GM19238 (cell line): ENCODE measurements at regions not wholly inside any gene's neighbourhood (a gene's known extent, or its start where the extent isn't known, plus 50 kb on each side); places are given as distances from the start of the nearest gene placed in this dataset.

Experiments
- DNase-seq: peaks from one replicate; pipeline ENCODE4 v3.0.0; 2011; ENCODE audit warnings: low spot score; ENCODE audit not compliant: insufficient read length

DNA sequence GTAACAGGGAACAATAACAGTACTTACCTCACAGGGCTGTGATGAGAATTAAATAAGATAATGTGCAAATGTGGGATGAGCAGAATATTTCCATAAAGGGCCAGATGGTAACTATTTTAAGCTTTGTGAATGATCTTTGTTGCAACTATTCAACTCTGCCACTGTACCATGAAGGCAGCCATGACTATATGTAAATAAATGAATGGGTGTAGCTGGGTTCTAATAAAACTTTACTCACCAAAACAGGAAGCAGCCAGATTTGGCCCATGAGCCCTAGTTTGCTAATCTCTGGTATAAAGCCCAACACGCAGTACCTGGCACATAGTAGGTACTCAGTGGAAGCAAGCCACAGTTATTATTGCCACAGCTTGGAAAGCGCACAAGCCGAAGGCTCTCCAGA lies 362.7 kb upstream of the PROK2 start:
- DNase-seq = no peak

DNA sequence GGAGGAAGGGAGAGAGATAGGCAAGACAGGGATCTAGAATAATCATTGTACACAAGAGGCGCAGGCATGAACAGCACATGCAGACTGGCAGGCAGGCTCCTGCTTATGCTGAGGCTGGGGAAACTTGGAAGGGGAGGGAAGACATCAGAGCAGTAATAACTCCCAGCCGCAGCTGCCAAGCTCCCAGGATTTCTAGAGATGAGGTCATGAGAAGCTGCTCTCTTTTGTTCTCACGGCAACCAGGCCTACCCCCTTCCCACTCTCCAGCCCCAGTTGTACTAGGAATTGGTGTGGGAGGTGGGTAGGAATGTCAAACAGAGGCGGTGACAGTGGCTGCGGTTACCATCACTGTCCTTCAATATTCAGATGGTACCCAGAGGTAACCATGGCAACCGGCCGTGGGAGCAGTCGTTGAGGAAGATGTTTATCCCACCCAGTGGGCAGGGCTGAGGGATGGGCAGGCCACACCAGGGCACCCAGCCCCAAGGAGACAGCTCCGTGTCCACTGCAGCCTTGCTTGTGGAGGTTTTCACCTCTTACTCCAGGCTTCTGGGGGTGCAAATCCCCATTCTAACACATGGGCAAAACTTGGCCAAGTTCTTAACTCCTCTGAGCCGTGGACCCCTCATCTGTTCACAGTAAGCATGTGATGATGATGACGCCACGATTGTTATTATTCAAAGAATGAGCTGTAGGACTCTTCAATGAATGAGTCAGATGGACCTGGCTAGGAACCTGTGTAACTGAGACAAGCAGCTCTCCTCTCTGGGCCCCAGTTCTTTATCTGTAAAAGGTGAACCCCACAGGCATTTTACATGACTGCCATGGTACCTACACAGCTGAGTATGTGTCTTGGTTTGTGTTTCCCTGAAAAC lies 360.8 kb upstream of the PROK2 start:
- DNase-seq = no peak

DNA sequence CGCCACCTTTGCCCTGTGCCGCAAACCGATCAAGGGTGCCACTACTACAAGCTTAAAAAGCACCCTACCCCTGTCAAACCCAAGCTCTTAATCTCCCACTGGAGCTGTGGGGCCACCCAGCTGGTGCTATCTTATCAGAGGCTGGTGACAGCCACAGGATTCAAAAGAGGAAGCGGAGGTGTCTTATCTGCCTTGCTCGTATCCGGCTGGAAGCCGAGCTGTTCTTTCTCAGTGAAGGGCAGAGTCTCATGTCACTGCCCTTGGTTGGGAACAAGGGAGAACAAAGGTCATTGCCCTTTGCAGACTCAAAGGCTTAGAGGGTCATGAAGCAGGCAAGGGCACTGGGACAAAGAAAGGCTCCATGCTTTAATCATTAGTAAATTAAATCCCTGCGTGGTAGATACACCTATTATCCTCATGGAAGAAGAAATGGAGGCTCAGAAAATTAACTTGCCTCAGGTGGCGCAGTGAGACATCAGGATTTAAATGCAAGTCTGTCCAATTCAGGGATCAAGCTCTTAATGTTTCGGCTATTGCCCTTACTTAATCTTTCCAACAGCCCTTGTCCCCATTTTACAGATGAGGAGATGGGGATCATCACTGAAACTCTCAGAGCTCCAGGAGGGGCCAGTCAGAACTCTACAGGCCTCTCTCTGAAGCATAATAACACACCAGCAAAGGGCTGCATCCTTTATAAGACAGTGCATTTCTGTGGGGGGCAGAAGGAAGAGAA lies 360.0 kb upstream of the PROK2 start:
- no peak for DNase-seq

DNA sequence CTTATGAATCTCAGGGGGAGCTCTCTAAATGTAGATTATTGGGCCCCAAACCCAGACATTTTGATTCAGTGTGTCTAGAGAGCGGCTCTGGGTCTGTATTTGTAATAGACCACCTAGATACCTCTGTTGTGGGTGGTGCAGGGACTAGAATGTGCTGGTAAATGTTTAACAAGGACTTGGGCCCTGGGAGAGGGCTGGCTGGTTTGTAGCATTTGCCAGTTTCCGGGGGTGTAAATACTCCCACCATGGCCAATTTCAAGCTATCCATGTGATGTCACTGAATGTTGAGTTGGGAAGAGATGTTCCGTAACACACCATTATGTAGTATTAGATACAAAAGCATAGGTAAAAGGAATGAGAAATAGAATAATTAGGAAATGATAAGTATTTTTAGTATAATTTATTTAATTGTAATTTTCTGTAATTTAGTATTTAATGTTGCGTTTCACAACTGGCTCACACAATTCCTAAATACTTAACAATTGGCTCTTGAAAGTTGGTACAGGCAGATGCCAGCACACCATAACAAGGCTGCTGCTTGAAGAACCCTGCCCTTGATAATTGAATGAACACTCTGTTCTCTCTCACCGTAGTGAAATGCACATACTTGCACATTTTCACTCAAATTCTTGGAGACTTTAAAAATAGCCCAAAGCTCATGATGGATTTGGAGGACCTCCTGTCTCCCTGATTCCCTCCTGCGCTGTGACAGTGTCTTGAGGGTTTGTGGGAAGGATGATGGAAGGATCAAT lies 359.2 kb upstream of the PROK2 start:
- no peak for DNase-seq

DNA sequence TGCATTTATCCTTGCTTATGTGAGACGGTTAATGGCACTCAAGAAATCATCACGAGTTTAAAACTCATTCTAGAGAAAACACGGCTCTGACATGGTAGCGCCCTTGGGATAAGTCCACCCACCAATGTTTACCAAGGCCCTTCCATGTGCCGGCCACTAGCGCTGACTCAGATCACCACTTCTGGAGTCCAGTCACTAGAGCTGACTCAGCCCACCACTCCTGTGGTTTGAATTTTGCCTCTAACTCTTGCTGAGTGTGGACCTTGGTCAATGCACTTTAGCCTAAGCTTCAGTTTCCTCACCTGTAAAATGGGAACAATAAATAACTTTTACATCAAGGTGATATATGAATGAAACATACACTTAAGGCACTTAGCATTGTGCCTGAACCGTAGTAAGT lies 358.4 kb upstream of the PROK2 start:
- DNase-seq = no peak

DNA sequence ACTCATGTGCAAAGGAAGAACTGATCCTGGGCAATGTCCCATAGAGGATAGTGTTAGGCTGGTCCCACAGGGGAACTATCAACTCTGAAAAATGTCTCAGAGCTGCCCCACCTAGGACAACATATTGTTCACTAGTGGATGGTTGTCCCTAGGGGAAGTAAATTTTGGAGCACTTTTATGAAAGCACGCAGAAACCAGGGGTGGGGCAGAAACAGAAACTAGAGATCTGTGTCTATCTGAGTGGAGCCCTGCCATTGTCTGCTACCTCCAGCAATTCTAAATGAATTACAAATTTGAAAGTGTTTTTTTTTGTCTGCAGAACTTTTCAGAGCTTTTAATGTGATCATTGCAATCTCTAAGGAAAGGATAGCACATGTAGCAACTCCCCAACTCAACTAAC lies 357.1 kb upstream of the PROK2 start:
- no peak for DNase-seq

DNA sequence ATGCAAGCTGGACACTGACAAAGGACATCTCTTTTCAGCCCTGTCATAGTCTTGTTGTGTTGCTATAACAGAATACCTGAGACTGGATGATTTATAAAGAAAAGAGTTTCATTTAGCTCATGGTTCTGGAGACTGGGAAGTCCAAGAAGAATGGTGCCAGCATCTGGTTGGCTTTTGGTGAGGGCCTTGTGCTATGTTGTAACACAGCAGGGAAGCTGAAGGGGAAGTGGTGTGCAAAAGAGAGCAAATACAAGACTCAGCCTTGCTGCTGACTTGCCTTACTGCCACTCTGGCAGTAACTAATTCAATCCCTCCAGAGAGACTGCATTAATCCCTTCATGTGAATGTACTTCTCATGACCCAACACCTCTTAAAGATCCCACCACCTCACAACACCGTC lies 356.3 kb upstream of the PROK2 start:
- no peak for DNase-seq

DNA sequence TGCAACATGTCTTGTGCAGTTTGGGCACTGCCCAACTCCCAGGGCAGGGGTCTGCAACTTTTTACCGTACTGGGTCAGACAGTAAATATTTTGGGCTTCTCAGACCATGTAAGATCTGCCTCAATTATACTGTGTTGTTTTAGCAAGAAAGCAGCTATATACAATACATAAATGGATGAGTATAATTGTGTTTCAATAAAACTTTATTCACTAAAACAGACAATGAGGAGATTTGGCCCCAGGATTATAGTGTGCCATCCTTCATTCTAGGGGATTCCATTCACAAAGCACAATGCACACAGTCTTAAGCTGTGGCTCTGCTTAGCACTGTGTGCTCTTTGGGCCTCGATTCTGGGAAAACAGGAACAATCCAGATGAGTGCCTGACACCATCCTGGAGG lies 354.4 kb upstream of the PROK2 start:
- DNase-seq = no peak

DNA sequence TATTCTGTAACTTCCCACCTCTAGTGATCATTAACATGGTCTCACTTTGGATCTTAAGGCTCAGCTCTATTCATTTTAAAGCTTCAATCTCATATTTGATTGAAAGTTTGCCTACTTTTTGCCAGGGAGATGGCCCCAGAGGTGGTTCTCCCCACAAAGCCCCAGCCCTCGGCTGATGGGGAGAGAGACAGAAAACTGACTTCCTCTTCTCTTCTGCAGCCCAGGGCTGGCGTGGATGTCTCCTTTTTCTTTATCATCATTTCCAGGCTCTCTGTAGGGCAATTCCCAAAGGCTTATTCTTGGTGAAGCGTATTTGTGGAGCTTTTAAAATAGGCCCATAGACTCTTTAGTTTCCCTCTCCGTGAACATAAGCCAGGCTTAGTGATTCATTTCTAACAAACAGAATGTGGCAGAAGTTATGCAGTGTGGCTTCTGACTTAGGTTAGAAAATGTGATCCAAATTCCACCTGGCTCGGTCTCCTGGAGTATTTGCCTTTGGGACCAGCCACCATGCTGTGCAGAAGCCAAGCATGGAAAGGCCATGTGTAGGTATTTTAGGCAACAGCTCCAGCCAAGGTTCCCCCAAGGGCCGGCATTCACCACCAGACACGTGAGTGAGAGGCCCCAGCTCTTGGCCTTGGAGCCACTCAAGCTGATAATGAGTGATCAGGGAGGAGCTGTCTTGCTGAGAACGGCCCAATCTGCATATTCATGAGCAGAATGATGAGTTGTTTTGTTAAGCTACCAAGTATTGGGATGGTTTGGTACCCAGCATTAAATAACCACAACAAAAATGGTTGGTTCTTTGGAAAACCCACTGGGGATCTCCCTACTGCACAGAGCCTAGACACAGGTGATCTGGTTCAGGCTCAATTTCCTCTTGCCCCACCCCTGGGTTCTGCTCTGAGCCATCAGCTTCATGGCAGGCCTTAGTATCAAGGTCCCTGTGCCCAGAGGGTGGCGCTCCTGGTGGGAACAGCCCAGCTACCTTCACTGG lies 353.2 kb upstream of the PROK2 start:
- DNase-seq = no peak

DNA sequence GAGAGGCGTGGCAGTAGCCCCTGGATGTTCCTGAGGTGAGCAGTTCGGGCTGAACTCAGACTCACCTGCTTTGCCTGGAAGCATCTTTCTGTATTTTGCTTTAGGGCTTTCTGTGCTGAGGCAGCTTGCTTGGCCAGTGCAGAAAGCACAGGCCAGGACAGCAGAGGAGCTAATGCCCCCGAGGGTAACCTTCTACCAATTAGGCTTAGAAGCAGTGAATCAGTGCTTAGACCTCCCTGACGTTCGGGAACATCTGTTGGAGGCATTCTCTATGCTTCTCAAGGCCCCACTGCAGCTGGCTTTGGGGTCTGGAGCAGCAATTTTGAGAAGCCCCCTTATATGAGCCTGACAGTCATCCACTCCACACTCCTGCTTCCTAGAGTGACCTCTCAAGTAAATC lies 350.7 kb upstream of the PROK2 start:
- no peak for DNase-seq

DNA sequence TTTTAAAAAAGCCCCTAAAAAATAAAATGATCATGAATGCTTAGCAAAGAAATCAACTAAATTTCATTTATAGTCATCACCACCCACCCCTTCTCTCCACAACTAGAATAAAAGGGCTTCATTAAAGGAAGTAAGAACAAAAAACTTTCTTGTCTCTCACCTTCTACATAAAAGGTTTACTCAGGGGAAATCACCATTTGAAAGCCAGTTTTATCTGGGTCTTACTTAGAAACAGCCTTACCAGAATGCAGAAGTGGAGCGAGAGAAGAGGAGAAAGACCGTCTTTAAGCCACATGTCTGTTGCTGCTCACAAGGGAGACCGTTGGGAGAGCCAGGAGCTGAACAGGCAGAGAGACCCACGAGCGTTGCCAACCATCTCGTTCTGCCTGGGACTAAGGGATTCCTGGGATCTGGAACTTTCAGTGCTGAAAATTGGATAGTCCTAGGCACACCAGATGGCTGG lies 350.1 kb upstream of the PROK2 start:
- DNase-seq = no peak

DNA sequence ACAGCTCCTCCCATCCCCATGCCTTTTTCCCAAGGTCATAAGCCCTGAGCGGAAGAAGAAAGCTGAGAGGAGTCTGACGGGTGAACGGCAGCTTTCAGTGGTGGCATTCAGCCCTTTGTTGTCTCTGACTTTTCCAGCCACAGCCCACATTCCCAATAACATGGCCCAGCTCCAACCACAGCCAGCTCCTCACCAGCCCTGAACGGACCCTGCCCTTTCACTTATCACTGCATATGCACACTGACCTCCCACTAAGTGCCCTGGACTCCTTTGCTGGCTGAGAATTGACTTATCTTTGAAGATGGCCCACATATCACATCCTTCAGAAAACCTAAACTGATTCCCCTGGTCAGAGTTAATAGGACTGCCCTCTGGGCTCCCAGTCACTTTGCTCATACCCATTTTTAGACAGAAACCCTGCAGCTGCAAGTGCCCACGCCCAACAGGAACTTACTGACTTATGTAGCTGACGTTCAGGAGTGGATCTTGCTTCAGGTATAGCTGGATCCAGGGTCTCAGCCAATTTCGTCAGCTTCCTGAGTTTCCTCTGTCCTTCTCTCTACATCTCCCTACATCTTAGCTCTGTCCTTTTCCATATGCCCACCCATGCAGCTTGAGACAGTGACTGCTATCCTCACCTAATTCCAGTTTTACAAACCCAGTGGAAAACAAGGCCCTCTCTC lies 348.5 kb upstream of the PROK2 start:
- no peak for DNase-seq

DNA sequence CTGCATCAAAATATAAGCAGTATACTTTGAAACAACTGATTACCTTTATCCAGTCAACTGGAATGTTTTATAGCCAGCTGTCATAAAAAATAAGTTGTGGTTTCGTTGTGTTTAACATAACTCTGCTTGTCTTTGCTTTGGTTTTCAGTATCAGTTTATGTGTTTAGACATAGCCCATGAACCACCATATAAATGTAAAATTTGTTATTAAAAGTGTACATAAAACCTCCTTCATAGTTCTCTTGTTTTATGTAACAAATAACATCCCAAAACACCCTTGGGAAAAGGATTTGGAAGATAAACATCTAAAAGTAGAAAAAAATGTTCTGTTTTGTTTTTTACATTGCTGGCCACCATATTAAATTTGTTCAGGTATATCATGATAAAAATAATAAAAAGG lies 347.0 kb upstream of the PROK2 start:
- no peak for DNase-seq

DNA sequence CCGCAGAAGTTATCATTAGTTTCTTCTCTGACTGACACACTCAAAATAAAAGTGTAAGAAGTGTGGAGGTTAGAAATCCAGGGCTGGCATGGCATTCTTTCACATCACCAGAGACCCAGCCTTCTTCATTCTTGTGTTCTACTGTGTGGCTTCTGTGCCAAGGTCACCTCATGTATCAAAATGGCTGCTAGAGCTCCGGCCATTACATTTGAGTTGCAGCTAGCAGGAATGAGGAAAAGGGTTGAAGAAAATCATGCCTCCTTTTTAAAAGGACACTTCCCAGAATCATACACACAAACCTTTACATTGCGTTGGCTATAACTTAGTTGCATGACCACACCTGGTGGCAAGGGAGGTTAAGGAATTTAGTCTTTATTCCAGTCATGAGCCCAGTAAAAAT lies 345.6 kb upstream of the PROK2 start:
- DNase-seq = no peak

DNA sequence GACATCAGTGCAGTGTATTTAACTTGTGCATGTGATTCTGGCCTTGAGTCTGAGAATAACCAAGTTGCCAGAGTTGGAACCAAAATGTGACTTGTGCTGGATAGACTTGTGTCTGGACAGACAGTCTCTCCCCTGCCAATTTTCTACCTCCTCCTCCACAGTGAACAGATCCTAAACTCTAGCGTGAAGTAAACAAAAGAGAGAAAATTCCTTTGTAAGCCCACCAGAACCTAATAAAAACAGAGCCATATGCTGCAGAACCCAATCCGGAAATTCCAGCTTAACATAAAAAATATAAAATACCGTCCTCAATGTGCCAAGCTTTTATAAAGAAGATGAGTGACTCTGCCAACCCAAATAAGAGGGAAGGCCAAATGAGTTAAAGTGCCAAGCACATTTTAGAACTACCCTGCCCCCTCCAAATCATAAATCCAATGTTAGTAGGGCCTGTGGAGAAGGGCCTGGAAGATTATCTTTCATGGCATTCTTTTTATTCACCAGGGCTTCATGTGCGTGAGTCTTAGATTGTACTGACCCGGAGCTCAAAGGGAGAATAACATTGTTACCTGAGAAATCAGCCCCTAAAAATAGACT lies 344.6 kb upstream of the PROK2 start:
- no peak for DNase-seq

DNA sequence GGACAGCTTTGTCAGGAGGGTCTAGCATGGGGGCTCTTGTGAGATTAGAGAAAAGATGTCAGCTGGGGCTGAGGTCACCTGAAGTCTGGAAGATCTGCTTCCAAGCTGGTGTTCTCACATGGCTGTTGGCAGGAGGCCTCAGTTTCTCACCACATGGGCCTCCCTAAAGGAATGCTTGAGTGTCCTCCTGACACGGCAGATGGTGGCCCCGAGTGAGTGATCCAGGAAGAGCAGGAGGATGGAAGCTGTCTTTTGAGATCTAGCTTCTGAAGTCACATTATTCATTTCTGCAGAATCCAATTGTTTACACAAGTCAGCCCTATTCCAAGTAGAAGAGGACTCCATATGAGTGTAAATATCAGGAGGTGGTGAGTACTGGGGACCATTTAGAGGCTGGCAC lies 344.0 kb upstream of the PROK2 start:
- no peak for DNase-seq

DNA sequence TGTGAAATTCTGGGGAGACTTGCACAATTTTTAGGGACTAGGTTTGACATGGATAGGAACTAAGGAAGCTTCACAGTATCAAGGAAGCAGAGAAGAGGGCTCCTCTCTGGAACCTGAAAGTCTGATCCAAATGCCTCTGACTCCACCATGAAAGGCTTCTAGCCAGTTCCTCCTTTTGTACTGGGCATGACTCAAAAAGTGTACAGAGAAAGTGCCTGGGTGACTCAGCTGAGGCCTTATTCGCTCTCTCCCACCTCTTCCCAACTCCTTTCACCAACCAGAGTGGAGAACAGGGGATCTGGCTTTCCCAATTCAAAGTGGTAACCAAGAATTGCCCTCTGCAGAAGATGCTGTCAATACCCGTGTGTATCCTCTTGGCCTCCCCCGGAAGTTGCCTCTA lies 342.9 kb upstream of the PROK2 start:
- no peak for DNase-seq

DNA sequence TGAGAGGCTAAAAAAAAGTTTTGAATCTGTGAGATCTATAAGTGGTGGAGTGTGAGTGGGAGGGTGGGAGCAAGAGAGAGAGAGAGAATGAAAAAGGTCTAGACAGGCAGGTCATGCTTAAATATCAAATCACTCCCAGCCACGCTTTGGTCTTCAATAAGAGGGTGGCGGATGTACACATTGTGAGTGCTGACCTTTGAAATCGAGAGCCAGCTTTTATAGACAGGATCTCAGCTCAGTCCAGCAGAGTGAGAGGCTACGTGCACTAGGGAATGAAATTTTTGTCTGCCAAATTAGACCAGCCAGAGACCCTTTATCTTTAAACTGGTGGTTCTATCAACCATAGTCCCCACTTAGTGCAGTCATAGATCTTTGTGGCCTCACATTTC lies 342.3 kb upstream of the PROK2 start:
- DNase-seq = no peak

DNA sequence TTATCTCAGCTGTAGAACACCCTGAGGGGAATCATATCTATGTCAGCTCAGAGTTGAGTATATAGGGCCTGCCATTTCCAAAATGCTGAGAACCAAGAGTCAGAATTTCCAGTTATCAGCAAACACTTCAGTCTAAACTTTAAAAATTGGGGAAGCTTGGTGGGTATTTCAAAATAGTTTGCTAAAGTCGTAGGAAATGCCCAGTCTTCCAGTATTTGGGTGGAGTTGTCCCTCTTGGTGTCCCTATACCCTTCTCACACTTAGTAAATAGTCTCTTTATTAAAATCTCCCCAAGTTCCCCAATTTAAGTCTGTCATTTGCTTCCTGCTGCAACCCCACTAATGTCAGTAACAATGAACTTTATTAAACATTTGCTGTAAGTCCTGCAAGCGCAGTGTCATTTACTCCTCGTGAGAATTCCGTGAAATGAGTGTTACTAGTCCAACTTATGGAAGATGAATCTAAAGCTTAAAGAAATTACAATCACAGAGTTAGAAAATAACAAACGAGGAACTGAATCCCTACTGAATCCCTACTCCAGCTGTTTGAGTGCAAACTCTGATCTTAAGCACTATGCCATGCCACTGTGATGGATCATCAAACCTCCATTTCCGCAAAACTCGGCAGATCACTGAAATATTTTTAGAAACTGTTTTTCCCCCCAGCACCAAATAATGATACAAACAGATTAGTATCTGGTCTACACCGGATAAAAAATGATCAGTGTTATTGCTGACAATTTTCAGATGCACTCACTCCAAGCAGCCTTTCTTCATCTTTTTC lies 341.7 kb upstream of the PROK2 start:
- DNase-seq = no peak
